Right lobe of liver (tissue), 4 donors: ENCODE measurements at regions not wholly inside any gene's neighbourhood (a gene's known extent, or its start where the extent isn't known, plus 50 kb on each side); places are given as distances from the start of the nearest gene placed in this dataset.

ENCODE experiments used
- POLR2A ChIP-seq: fragments of 450-650 bp; IDR thresholded peaks from one replicate; pipeline ENCODE4 v1.6.1; 2017; ENCODE audit warnings: antibody characterized with exemption, mild to moderate bottlenecking
- TF ChIP-seq, protein P1 (sequence below), 4 donors: fragments of 200-600 bp in 3 of 4; fragments of 450-650 bp in 1 of 4; IDR thresholded peaks; one replicate each; pipeline versions ENCODE4 v1.5.1 to v1.8.0; 2016 to 2022; ENCODE audit warnings: antibody characterized with exemption in 4 of 4, mild to moderate bottlenecking in 2 of 4
- donor health status: DM: no; HTN: no; CAD: no.
- donor health status: DM: no; HTN: no; CAD: no.
- donor health status: DM: no; HTN: yes; CAD: no.

DNA sequence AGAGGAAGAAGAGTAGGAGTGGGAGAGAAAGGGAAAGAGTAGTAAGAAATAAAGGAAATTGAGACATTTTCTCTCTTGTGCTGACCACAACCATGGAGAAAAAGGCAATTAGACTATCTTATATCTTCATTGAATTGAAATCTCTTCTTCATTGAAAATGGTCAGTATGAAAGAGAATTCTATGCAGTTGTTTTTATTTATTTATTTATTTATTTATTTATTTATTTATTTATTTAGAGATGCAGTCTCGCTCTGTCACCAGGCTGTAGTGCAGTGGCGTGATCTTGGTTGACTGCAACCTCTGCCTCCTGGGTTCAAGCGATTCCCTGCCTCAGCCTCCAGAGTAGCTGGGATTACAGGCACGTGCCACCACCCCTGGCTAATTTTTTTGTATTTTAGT is 447.1 kb downstream of the PTPRC start:
- TF ChIP-seq, protein P1, sequence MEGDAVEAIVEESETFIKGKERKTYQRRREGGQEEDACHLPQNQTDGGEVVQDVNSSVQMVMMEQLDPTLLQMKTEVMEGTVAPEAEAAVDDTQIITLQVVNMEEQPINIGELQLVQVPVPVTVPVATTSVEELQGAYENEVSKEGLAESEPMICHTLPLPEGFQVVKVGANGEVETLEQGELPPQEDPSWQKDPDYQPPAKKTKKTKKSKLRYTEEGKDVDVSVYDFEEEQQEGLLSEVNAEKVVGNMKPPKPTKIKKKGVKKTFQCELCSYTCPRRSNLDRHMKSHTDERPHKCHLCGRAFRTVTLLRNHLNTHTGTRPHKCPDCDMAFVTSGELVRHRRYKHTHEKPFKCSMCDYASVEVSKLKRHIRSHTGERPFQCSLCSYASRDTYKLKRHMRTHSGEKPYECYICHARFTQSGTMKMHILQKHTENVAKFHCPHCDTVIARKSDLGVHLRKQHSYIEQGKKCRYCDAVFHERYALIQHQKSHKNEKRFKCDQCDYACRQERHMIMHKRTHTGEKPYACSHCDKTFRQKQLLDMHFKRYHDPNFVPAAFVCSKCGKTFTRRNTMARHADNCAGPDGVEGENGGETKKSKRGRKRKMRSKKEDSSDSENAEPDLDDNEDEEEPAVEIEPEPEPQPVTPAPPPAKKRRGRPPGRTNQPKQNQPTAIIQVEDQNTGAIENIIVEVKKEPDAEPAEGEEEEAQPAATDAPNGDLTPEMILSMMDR (IDR thresholded peaks at IDR 0.05) = no peak
- TF ChIP-seq POLR2A = no peak
